ENCODE measurements at regions not wholly inside any gene's neighbourhood (a gene's known extent, or its start where the extent isn't known, plus 50 kb on each side); places are given as distances from the start of the nearest gene placed in this dataset.
A peak's percentile ranks its signal among the peaks of the same experiment; 100 is the strongest.
"Not testable (repeated sequence)": the region's sequence is repeated elsewhere in the genome, so short reads cannot be mapped to it uniquely, and the experiment has no call there.

DNA sequence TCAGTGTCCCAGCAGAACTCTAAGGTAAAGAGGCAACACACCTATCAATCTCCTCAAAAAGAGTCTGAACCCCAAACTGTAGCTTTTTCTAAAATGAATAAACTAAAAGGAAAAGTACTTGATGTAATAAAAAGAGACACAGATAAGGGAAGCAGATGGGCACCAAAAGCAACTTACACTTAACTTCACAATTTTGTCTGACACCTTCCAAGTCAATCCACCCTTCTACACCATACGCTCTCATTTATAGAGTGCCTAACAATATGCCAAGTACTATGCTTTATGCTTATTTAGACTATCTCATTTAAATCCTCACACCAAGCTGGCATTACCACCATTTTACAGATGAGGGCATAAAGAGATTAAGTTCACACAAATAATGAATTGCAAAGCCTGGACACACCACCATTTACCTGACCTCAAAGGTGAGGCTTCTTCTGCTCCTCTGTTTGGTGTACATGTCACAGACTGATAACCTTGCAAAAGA lies 90.6 kb upstream of the DST start:
- TF ChIP-seq, protein P1, sequence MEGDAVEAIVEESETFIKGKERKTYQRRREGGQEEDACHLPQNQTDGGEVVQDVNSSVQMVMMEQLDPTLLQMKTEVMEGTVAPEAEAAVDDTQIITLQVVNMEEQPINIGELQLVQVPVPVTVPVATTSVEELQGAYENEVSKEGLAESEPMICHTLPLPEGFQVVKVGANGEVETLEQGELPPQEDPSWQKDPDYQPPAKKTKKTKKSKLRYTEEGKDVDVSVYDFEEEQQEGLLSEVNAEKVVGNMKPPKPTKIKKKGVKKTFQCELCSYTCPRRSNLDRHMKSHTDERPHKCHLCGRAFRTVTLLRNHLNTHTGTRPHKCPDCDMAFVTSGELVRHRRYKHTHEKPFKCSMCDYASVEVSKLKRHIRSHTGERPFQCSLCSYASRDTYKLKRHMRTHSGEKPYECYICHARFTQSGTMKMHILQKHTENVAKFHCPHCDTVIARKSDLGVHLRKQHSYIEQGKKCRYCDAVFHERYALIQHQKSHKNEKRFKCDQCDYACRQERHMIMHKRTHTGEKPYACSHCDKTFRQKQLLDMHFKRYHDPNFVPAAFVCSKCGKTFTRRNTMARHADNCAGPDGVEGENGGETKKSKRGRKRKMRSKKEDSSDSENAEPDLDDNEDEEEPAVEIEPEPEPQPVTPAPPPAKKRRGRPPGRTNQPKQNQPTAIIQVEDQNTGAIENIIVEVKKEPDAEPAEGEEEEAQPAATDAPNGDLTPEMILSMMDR (IDR thresholded peaks at IDR 0.05; ENCODE audit: extremely low read depth, low read depth, low read length) = no peak
- Histone ChIP-seq H3K27ac (ENCODE audit: low read depth, low read length) (peak overlapping the region; percentile 60), H3K4me2 (ENCODE audit: insufficient read depth, low read length) (peak overlapping the region; percentile 6), H3K4me1 (ENCODE audit: insufficient read depth, low read length) (peaks cover 62% of the 10 kb centered on the region), H4K20me1 (ENCODE audit: insufficient read depth, low read length) (no peaks in the 10 kb centered on the region), H3K9me3 (ENCODE audit: low read depth, low read length) (no peaks in the 10 kb centered on the region), H3K36me3 (ENCODE audit: insufficient read depth, low read length) (peaks cover 16% of the 10 kb centered on the region), H3K4me3 (ENCODE audit: insufficient read depth, low read length) (no peak overlapping the region), H3K27me3 (ENCODE audit: insufficient read depth, low read length) (no peaks in the 10 kb centered on the region), H2AFZ (ENCODE audit: low read length) (no peak overlapping the region), H3K79me2 (ENCODE audit: insufficient read depth, low read length) (peaks cover 71% of the 10 kb centered on the region)
- DNase-seq (ENCODE audit: insufficient read length, low spot score, missing footprints) = no peak

DNA sequence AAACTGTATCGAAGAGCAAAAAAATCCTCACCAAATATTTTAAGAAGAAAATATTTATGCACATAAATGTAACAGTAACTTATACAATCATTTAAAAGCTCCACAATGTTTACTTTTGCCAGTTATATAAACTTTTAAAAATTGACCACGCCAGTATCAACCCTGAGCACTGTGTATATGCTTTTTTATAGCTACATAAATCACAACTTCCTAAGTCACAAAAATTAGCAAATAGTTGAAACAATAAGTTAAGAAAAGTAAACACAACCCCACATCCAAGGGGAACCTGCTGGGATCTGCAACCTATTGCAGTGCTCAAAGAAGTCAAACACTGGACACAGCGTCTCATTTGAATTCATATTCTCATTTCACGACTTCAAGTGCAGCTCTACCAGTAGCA lies 89.8 kb upstream of the DST start:
- Histone ChIP-seq H3K36me3 (ENCODE audit: insufficient read depth, low read length) (peaks cover 16% of the 10 kb centered on the region), H3K4me2 (ENCODE audit: insufficient read depth, low read length) (peak overlapping the region; percentile 6), H4K20me1 (ENCODE audit: insufficient read depth, low read length) (no peaks in the 10 kb centered on the region), H3K79me2 (ENCODE audit: insufficient read depth, low read length) (peaks cover 71% of the 10 kb centered on the region), H2AFZ (ENCODE audit: low read length) (no peak overlapping the region), H3K4me3 (ENCODE audit: insufficient read depth, low read length) (no peak overlapping the region), H3K27me3 (ENCODE audit: insufficient read depth, low read length) (no peaks in the 10 kb centered on the region), H3K9me3 (ENCODE audit: low read depth, low read length) (no peaks in the 10 kb centered on the region), H3K4me1 (ENCODE audit: insufficient read depth, low read length) (peaks cover 69% of the 10 kb centered on the region), H3K27ac (ENCODE audit: low read depth, low read length) (peak overlapping the region; percentile 60)
- TF ChIP-seq, protein P1 (IDR thresholded peaks at IDR 0.05; ENCODE audit: extremely low read depth, low read depth, low read length) = no peak
- no peak for DNase-seq (ENCODE audit: insufficient read length, low spot score, missing footprints)

DNA sequence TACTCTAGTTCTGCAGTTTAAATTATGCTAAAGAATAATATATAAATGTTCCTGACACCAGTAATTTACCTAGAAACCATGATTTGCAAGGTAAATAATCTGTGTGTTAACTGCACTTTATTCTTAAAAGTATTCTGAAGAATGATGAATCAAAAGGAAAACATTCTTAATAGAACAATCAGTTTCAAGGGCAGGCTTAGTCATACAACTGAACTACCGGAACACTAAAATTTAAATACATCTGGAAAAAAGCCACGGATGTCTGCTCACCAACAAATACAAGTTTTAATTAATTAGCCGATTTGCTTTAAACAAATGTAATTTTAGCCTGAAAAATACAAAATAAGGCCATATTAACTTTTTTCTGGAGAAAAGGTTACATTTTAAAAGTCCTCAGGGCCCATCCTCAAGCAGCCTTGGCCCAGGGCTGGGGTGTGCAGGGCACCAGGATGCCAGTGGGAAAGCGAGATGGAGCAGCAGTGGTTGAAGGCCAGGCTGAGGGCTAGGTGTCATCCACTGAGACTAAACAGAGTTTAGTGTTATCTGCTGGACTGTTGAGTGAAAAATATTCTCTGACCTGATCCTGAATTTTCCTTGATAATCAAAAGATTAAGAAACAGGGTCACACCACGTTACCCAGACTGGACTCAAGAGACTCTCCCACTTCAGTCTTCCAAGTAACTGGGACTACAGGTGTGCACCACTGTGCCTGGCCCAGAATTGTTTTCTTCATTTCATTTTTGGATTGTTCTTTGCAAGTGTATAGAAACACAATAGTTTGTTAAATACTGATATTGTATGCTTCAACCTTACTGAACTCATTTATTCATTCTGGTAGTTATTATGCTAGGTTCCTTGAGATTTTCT lies 88.2 kb upstream of the DST start:
- H3K4me2 ChIP-seq (ENCODE audit: insufficient read depth, low read length) = peak overlapping the region; percentile 42
- H3K9me3 ChIP-seq (ENCODE audit: low read depth, low read length) = no peaks in the 10 kb centered on the region
- peak overlapping the region; percentile 93 for H3K27ac ChIP-seq (ENCODE audit: low read depth, low read length)
- H3K79me2 ChIP-seq (ENCODE audit: insufficient read depth, low read length) = peaks cover 71% of the 10 kb centered on the region
- TF ChIP-seq, protein P1 (IDR thresholded peaks at IDR 0.05; ENCODE audit: extremely low read depth, low read depth, low read length) = no peak
- H3K4me1 ChIP-seq (ENCODE audit: insufficient read depth, low read length) = peaks cover 85% of the 10 kb centered on the region
- H3K4me3 ChIP-seq (ENCODE audit: insufficient read depth, low read length) = no peak overlapping the region
- DNase-seq (ENCODE audit: insufficient read length, low spot score, missing footprints) = no peak
- no peaks in the 10 kb centered on the region for H3K27me3 ChIP-seq (ENCODE audit: insufficient read depth, low read length)
- H3K36me3 ChIP-seq (ENCODE audit: insufficient read depth, low read length) = peaks cover 16% of the 10 kb centered on the region
- no peaks in the 10 kb centered on the region for H4K20me1 ChIP-seq (ENCODE audit: insufficient read depth, low read length)
- H2AFZ ChIP-seq (ENCODE audit: low read length) = no peak overlapping the region

DNA sequence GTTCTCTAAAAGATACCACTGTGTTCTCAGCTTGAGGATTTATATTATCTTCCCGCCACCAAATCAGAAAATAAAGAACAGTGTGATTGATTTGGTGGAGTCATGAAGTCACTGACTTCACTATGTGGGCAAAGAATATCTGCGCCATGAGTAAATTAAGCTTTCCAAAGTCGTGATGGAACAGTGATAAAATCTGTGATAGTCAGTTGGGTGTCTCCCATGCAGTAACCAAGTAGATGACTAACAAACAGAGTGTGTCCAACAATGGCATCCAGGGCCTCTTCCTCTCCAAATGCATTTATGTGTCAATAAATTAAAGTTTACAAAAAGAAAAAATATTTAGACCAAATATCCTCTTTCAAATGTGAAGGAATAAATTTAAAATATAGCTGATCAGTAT lies 87.0 kb upstream of the DST start:
- peaks cover 14% of the 10 kb centered on the region for H3K36me3 ChIP-seq (ENCODE audit: insufficient read depth, low read length)
- H3K79me2 ChIP-seq (ENCODE audit: insufficient read depth, low read length) = peaks cover 71% of the 10 kb centered on the region
- H3K9me3 ChIP-seq (ENCODE audit: low read depth, low read length) = no peaks in the 10 kb centered on the region
- no peaks in the 10 kb centered on the region for H4K20me1 ChIP-seq (ENCODE audit: insufficient read depth, low read length)
- H3K4me2 ChIP-seq (ENCODE audit: insufficient read depth, low read length) = no peak overlapping the region
- no peak overlapping the region for H2AFZ ChIP-seq (ENCODE audit: low read length)
- H3K27ac ChIP-seq (ENCODE audit: low read depth, low read length) = peak overlapping the region; percentile 93
- no peak for DNase-seq (ENCODE audit: insufficient read length, low spot score, missing footprints)
- TF ChIP-seq, protein P1 (IDR thresholded peaks at IDR 0.05; ENCODE audit: extremely low read depth, low read depth, low read length) = no peak
- no peaks in the 10 kb centered on the region for H3K27me3 ChIP-seq (ENCODE audit: insufficient read depth, low read length)
- H3K4me1 ChIP-seq (ENCODE audit: insufficient read depth, low read length) = peaks cover 96% of the 10 kb centered on the region
- H3K4me3 ChIP-seq (ENCODE audit: insufficient read depth, low read length) = no peak overlapping the region

DNA sequence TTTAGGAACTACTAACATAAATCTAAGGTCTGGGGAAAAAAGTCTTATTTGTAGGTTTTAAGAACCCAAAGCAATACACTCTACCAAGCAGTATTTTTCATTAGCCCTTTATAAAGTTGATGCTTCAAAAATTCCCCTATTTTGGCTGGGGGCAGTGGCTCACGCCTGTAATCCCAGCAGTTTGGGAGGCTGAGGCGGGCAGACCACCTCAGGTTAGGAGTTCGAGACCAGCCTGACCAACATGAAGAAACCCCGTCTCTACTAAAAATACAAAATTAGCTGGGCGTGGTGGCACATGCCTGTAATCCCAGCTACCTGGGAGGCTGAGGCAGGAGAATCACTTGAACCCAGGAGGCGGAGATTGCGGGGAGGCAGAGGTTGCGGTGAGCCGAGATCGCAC lies 86.5 kb upstream of the DST start:
- not testable (repeated sequence) for H4K20me1 ChIP-seq (ENCODE audit: insufficient read depth, low read length); DNase-seq (ENCODE audit: insufficient read length, low spot score, missing footprints); H2AFZ ChIP-seq (ENCODE audit: low read length); H3K4me2 ChIP-seq (ENCODE audit: insufficient read depth, low read length); H3K27me3 ChIP-seq (ENCODE audit: insufficient read depth, low read length); H3K4me3 ChIP-seq (ENCODE audit: insufficient read depth, low read length); H3K36me3 ChIP-seq (ENCODE audit: insufficient read depth, low read length); H3K9me3 ChIP-seq (ENCODE audit: low read depth, low read length)
- peaks cover 97% of the 10 kb centered on the region for H3K4me1 ChIP-seq (ENCODE audit: insufficient read depth, low read length)
- H3K79me2 ChIP-seq (ENCODE audit: insufficient read depth, low read length) = peaks cover 69% of the 10 kb centered on the region
- peak overlapping the region; percentile 93 for H3K27ac ChIP-seq (ENCODE audit: low read depth, low read length)

Data from osteoblast (primary cell).